ENCODE measurements at regions not wholly inside any gene's neighbourhood (a gene's known extent, or its start where the extent isn't known, plus 50 kb on each side); places are given as distances from the start of the nearest gene placed in this dataset.

- Mint-ChIP-seq H3K4me3 (ENCODE audit: unreplicated experiment) (no peak overlapping the region), H3K4me1 (ENCODE audit: unreplicated experiment) (no peaks in the 10 kb centered on the region), H3K27me3 (ENCODE audit: unreplicated experiment) (no peaks in the 10 kb centered on the region), H3K9me3 (ENCODE audit: unreplicated experiment) (peaks cover 30% of the 10 kb centered on the region), H3K27ac (ENCODE audit: unreplicated experiment) (no peak overlapping the region), H3K36me3 (ENCODE audit: unreplicated experiment) (peaks cover 2% of the 10 kb centered on the region)
- DNase-seq (ENCODE audit: extremely low spot score, unreplicated experiment): no peak
- TF ChIP-seq CTCF (IDR thresholded peaks at IDR 0.05): no peak
Observed at GRCh38 chr4:189463734-189464133, 476.9 kb upstream of the FRG1 start.

GRCh38 chr4:189494407-189494806 lies 446.3 kb upstream of the FRG1 start:
- Mint-ChIP-seq H3K27ac (ENCODE audit: unreplicated experiment) (no peak overlapping the region), H3K4me1 (ENCODE audit: unreplicated experiment) (no peaks in the 10 kb centered on the region), H3K4me3 (ENCODE audit: unreplicated experiment) (no peak overlapping the region), H3K9me3 (ENCODE audit: unreplicated experiment) (peaks cover 53% of the 10 kb centered on the region), H3K36me3 (ENCODE audit: unreplicated experiment) (no peaks in the 10 kb centered on the region), H3K27me3 (ENCODE audit: unreplicated experiment) (no peaks in the 10 kb centered on the region)
- DNase-seq (ENCODE audit: extremely low spot score, unreplicated experiment): no peak
- no peak for TF ChIP-seq CTCF (IDR thresholded peaks at IDR 0.05)

GRCh38 chr4:189497516-189497915 lies 443.2 kb upstream of the FRG1 start:
- H3K4me3 Mint-ChIP-seq (ENCODE audit: unreplicated experiment): no peak overlapping the region
- no peaks in the 10 kb centered on the region for H3K4me1 Mint-ChIP-seq (ENCODE audit: unreplicated experiment)
- H3K27ac Mint-ChIP-seq (ENCODE audit: unreplicated experiment): no peak overlapping the region
- DNase-seq (ENCODE audit: extremely low spot score, unreplicated experiment): no peak
- no peaks in the 10 kb centered on the region for H3K36me3 Mint-ChIP-seq (ENCODE audit: unreplicated experiment)
- H3K9me3 Mint-ChIP-seq (ENCODE audit: unreplicated experiment): peaks cover 56% of the 10 kb centered on the region
- no peak for TF ChIP-seq CTCF (IDR thresholded peaks at IDR 0.05)
- no peaks in the 10 kb centered on the region for H3K27me3 Mint-ChIP-seq (ENCODE audit: unreplicated experiment)

- H3K27me3 Mint-ChIP-seq (ENCODE audit: unreplicated experiment): no peaks in the 10 kb centered on the region
- H3K36me3 Mint-ChIP-seq (ENCODE audit: unreplicated experiment): no peaks in the 10 kb centered on the region
- no peak for TF ChIP-seq CTCF (IDR thresholded peaks at IDR 0.05)
- H3K4me1 Mint-ChIP-seq (ENCODE audit: unreplicated experiment): no peaks in the 10 kb centered on the region
- no peak overlapping the region for H3K4me3 Mint-ChIP-seq (ENCODE audit: unreplicated experiment)
- no peak overlapping the region for H3K27ac Mint-ChIP-seq (ENCODE audit: unreplicated experiment)
- no peak for DNase-seq (ENCODE audit: extremely low spot score, unreplicated experiment)
- peaks cover 56% of the 10 kb centered on the region for H3K9me3 Mint-ChIP-seq (ENCODE audit: unreplicated experiment)
Observed at GRCh38 chr4:189497996-189498395, 442.7 kb upstream of the FRG1 start.

GRCh38 chr4:189498457-189498856 lies 442.2 kb upstream of the FRG1 start:
- Mint-ChIP-seq H3K27ac (ENCODE audit: unreplicated experiment) (no peak overlapping the region), H3K4me1 (ENCODE audit: unreplicated experiment) (no peaks in the 10 kb centered on the region), H3K9me3 (ENCODE audit: unreplicated experiment) (peaks cover 52% of the 10 kb centered on the region), H3K36me3 (ENCODE audit: unreplicated experiment) (no peaks in the 10 kb centered on the region), H3K27me3 (ENCODE audit: unreplicated experiment) (no peaks in the 10 kb centered on the region), H3K4me3 (ENCODE audit: unreplicated experiment) (no peak overlapping the region)
- DNase-seq (ENCODE audit: extremely low spot score, unreplicated experiment): no peak
- TF ChIP-seq CTCF (IDR thresholded peaks at IDR 0.05): no peak

All from osteocyte (in vitro differentiated cells).